K562 (cell line): ENCODE measurements at regions not wholly inside any gene's neighbourhood (a gene's known extent, or its start where the extent isn't known, plus 50 kb on each side); places are given as distances from the start of the nearest gene placed in this dataset.
"Not testable (repeated sequence)": the region's sequence is repeated elsewhere in the genome, so short reads cannot be mapped to it uniquely, and the experiment has no call there.

Experiments used
- DMBX1 ChIP-seq: fragments of 250-450 bp; sonication (Bioruptor Pico); IDR thresholded peaks from 2 replicates; pipeline ENCODE4 v1.8.0; 2022; ENCODE audit warnings: inconsistent platforms, mild to moderate bottlenecking, moderate library complexity, borderline replicate concordance
- FOXP1 ChIP-seq: sonication (generic); formaldehyde crosslinking; IDR thresholded peaks from 2 replicates; pipeline ENCODE4 v1.8.0; 2022; ENCODE audit warnings: mild to moderate bottlenecking, missing genetic modification reagents
- HNRNPLL ChIP-seq: fragments of 200-400 bp; formaldehyde crosslinking; IDR thresholded peaks from 2 replicates; pipeline ENCODE4 v1.6.1; 2017; ENCODE audit warnings: low read length, low read depth, mild to moderate bottlenecking; ENCODE audit not compliant: poor library complexity, severe bottlenecking
- KLF1 ChIP-seq: fragments of 450-650 bp; IDR thresholded peaks from 2 replicates; pipeline ENCODE4 v1.6.1; 2016; ENCODE audit warnings: missing genetic modification characterization, missing compliant biosample characterization
- LEF1 ChIP-seq: fragments of 450-650 bp; IDR thresholded peaks from 2 replicates; pipeline ENCODE4 v1.6.1; 2016; ENCODE audit warnings: mild to moderate bottlenecking
- MAFK ChIP-seq: IDR thresholded peaks from 2 replicates; pipeline ENCODE4 v1.6.1; 2011; ENCODE audit warnings: low read length, improper control_type of control experiment
- MEIS2 ChIP-seq: fragments of 450-650 bp; IDR thresholded peaks from 2 replicates; pipeline ENCODE4 v1.6.1; 2014; ENCODE audit warnings: mild to moderate bottlenecking; ENCODE audit not compliant: partially characterized antibody
- MYC ChIP-seq, 2 experiments: fragments of 250-450 bp in 1 of 2; sonication (Bioruptor Pico) in 1 of 2; IDR thresholded peaks; 2 replicates each; pipeline versions ENCODE4 v1.5.1 to v1.6.1; 2012 to 2021; ENCODE audit warnings: low read depth in 2 of 2, borderline replicate concordance in 1 of 2, improper control_type of control experiment in 1 of 2, low read length in 1 of 2, mild to moderate bottlenecking in 1 of 2, moderate library complexity in 1 of 2
- NRF1 ChIP-seq, 2 experiments: fragments of 450-650 bp; IDR thresholded peaks in 1 of 2; conservative IDR thresholded peaks in 1 of 2; 2 replicates each; pipeline ENCODE4 v1.6.1; 2014; ENCODE audit warnings: mild to moderate bottlenecking in 2 of 2
- RCOR1 ChIP-seq, 2 experiments: IDR thresholded peaks; 2 replicates each; pipeline ENCODE4 v1.6.1; 2012; ENCODE audit warnings: low read depth in 2 of 2, low read length in 2 of 2, borderline replicate concordance in 1 of 2, improper control_type of control experiment in 1 of 2
- SMARCA4 ChIP-seq: fragments of 450-650 bp; IDR thresholded peaks from 2 replicates; pipeline ENCODE4 v1.6.1; 2016
- SRF ChIP-seq, 2 experiments: fragments of 250-450, 450-650 bp in 1 of 2; sonication (Bioruptor Pico) in 1 of 2; sonication (generic) in 1 of 2; formaldehyde crosslinking; IDR thresholded peaks; 2 replicates each; pipeline versions ENCODE4 v1.5.0 to v1.5.1; 2020 to 2022; ENCODE audit warnings: mild to moderate bottlenecking in 1 of 2, missing genetic modification reagents in 1 of 2
- THRAP3 ChIP-seq: fragments of 450-650 bp; IDR thresholded peaks from 2 replicates; pipeline ENCODE4 v1.6.1; 2016; ENCODE audit warnings: mild to moderate bottlenecking, inconsistent platforms, borderline replicate concordance
- ZNF75A ChIP-seq: fragments of 450-650 bp; formaldehyde crosslinking; IDR thresholded peaks from 2 replicates; pipeline ENCODE4 v1.4.0; 2020; ENCODE audit warnings: mild to moderate bottlenecking
- ZNF79 ChIP-seq: fragments of 250-450 bp; sonication (Bioruptor Pico); IDR thresholded peaks from 2 replicates; pipeline ENCODE4 v1.4.0; 2020; ENCODE audit warnings: low read depth, mild to moderate bottlenecking, moderate library complexity
- TF ChIP-seq, protein P1 (sequence below): fragments of 250-450 bp; sonication (Bioruptor Pico); IDR thresholded peaks from 2 replicates; pipeline ENCODE4 v1.9.0; 2021; ENCODE audit warnings: mild to moderate bottlenecking, inconsistent platforms
- TF ChIP-seq, protein P2 (sequence below), 2 experiments: fragments of 450-650 bp in 1 of 2; IDR thresholded peaks; 2 replicates each; pipeline ENCODE4 v1.6.1; 2011 to 2017; ENCODE audit warnings: low read depth in 2 of 2, antibody characterized with exemption in 1 of 2, borderline replicate concordance in 1 of 2, low read length in 1 of 2, mild to moderate bottlenecking in 1 of 2, mixed read lengths in 1 of 2; ENCODE audit not compliant: control insufficient read depth in 1 of 2
- TF ChIP-seq, protein P3 (sequence below): fragments of 250-450 bp; sonication (Bioruptor Pico); IDR thresholded peaks from 2 replicates; pipeline ENCODE4 v1.5.0; 2022; ENCODE audit warnings: mild to moderate bottlenecking

DNA sequence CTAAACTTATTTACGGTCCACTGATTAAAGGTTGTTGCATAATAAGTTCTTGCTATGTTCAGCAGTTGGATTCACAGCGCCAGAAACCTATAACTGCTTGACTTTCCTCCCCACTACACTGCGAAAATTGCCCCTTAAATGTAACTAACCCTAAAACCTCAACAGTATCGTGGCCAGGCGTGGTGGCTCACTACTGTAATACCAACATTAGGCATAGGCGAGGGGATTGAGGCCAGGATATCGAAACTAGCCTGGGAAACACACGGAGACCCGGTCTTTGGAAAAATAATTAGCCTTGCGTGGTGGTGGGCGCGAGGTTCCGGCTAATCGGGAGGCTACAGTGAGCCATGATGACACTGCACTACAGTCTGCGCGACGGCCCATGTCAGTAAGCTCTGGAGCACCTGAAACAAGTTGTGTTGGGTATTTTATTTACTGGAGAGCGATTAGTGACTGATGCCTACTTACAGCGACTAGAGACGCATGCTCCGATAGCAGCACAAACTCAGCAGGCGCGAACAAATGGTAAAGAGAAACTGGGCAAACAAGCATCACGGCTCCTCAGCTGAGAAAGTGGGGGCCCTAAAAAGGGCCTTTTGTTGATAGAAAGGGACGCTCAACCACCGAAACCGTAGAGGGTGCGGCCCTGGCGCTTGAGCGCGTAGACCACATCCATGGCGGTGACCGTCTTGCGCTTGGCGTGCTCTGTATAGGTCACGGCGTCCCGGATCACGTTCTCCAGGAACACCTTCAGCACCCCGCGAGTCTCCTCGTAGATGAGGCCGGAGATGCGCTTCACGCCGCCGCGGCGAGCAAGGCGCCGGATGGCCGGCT lies 81.4 kb downstream of the OR2B2 start (continued):
- TF ChIP-seq, protein P1, sequence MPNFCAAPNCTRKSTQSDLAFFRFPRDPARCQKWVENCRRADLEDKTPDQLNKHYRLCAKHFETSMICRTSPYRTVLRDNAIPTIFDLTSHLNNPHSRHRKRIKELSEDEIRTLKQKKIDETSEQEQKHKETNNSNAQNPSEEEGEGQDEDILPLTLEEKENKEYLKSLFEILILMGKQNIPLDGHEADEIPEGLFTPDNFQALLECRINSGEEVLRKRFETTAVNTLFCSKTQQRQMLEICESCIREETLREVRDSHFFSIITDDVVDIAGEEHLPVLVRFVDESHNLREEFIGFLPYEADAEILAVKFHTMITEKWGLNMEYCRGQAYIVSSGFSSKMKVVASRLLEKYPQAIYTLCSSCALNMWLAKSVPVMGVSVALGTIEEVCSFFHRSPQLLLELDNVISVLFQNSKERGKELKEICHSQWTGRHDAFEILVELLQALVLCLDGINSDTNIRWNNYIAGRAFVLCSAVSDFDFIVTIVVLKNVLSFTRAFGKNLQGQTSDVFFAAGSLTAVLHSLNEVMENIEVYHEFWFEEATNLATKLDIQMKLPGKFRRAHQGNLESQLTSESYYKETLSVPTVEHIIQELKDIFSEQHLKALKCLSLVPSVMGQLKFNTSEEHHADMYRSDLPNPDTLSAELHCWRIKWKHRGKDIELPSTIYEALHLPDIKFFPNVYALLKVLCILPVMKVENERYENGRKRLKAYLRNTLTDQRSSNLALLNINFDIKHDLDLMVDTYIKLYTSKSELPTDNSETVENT (CRISPR knock-in tag), result peak; percentile 45; the same call in 1 of the 2 replicates
- peak; percentile 96; the same call in 1 of the 2 replicates for TF ChIP-seq THRAP3
- TF ChIP-seq FOXP1 (CRISPR knock-in tag), result 0 out of 2 replicates have a peak, but pooled peaks have one; percentile 39
- TF ChIP-seq, protein P2, sequence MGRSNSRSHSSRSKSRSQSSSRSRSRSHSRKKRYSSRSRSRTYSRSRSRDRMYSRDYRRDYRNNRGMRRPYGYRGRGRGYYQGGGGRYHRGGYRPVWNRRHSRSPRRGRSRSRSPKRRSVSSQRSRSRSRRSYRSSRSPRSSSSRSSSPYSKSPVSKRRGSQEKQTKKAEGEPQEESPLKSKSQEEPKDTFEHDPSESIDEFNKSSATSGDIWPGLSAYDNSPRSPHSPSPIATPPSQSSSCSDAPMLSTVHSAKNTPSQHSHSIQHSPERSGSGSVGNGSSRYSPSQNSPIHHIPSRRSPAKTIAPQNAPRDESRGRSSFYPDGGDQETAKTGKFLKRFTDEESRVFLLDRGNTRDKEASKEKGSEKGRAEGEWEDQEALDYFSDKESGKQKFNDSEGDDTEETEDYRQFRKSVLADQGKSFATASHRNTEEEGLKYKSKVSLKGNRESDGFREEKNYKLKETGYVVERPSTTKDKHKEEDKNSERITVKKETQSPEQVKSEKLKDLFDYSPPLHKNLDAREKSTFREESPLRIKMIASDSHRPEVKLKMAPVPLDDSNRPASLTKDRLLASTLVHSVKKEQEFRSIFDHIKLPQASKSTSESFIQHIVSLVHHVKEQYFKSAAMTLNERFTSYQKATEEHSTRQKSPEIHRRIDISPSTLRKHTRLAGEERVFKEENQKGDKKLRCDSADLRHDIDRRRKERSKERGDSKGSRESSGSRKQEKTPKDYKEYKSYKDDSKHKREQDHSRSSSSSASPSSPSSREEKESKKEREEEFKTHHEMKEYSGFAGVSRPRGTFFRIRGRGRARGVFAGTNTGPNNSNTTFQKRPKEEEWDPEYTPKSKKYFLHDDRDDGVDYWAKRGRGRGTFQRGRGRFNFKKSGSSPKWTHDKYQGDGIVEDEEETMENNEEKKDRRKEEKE (IDR thresholded peaks at IDR 0.05; ENCODE audit: borderline replicate concordance in 1 of 2, control insufficient read depth in 1 of 2, low read depth in 2 of 2, low read length in 1 of 2), result peak; percentile 60 to 83; a peak in 2 of 4 replicates
- peak; percentile 63; the same call in 1 of the 2 replicates for TF ChIP-seq DMBX1 (CRISPR knock-in tag)
- TF ChIP-seq, protein P3, sequence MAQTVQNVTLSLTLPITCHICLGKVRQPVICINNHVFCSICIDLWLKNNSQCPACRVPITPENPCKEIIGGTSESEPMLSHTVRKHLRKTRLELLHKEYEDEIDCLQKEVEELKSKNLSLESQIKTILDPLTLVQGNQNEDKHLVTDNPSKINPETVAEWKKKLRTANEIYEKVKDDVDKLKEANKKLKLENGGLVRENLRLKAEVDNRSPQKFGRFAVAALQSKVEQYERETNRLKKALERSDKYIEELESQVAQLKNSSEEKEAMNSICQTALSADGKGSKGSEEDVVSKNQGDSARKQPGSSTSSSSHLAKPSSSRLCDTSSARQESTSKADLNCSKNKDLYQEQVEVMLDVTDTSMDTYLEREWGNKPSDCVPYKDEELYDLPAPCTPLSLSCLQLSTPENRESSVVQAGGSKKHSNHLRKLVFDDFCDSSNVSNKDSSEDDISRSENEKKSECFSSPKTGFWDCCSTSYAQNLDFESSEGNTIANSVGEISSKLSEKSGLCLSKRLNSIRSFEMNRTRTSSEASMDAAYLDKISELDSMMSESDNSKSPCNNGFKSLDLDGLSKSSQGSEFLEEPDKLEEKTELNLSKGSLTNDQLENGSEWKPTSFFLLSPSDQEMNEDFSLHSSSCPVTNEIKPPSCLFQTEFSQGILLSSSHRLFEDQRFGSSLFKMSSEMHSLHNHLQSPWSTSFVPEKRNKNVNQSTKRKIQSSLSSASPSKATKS (CRISPR knock-in tag), result peak; percentile 65; the same call in 1 of the 2 replicates
- peak; percentile 44 for TF ChIP-seq LEF1
- TF ChIP-seq HNRNPLL, result peak; percentile 8
- TF ChIP-seq ZNF75A (CRISPR knock-in tag), result 0 out of 2 replicates have a peak, but pooled peaks have one; percentile 22
- 0 out of 2 replicates have a peak, but pooled peaks have one; percentile 17 for TF ChIP-seq KLF1 (tag)
- TF ChIP-seq ZNF79 (CRISPR knock-in tag), result peak; percentile 8; the same call in 1 of the 2 replicates
- peak; percentile 68 to 77 for TF ChIP-seq NRF1 (conservative IDR thresholded peaks at IDR 0.05 in 1 of 2, IDR thresholded peaks at IDR 0.05 in 1 of 2)
- peak; percentile 42; the same call in 1 of the 2 replicates for TF ChIP-seq MAFK
- 0 out of 2 replicates have a peak, but pooled peaks have one; percentile 48 for TF ChIP-seq SMARCA4
- 0 out of 4 replicates have a peak, but pooled peaks of 1 of the 2 experiments have one; percentile 24 for TF ChIP-seq SRF (CRISPR knock-in tag; IDR thresholded peaks at IDR 0.05)
- peak; percentile 11 for TF ChIP-seq MEIS2
- TF ChIP-seq MYC (IDR thresholded peaks at IDR 0.05; ENCODE audit: low read depth, low read length), result not testable (repeated sequence)
- TF ChIP-seq MYC (CRISPR knock-in tag; IDR thresholded peaks at IDR 0.05; ENCODE audit: borderline replicate concordance, low read depth), result peak; percentile 70; the same call in 1 of the 2 replicates
- TF ChIP-seq RCOR1 (IDR thresholded peaks at IDR 0.05; ENCODE audit: borderline replicate concordance in 1 of 2, low read depth in 2 of 2, low read length in 2 of 2), result 0 out of 4 replicates have a peak, but pooled peaks of 1 of the 2 experiments have one; percentile 11
